Cerebellar cortex (tissue), 1 donor: ENCODE measurements at regions not wholly inside any gene's neighbourhood (a gene's known extent, or its start where the extent isn't known, plus 50 kb on each side); places are given as distances from the start of the nearest gene placed in this dataset.

ENCODE experiments used
- DNase-seq: peaks from one replicate; pipeline ENCODE4 v3.0.0-alpha.2; 2015; ENCODE audit warnings: low spot score

GRCh38 chr1:63119575-63120155 lies 202.7 kb upstream of the FOXD3 start:
- no peak for DNase-seq

DNA sequence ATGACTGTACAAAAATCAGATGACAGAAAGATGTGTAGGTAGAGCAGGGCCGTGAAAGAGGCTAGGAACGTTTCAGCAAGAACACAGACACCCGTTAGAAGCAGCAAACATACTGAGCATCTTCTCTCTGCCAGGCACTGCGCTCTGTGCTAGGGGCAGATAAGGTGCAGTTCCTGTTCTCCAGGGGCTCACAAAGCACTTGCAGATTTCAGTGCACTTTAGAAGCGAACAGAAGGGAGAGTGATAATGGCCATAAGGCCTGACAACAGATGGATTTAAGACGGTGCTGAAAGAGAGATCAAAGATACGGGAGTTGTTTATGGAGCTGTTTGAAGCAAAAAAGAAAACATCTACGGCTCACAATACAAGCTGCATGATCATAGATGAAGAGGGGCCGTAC lies 200.3 kb upstream of the FOXD3 start:
- no peak for DNase-seq

- no peak for DNase-seq
Measured at GRCh38 chr1:63124666-63125191, 197.6 kb upstream of the FOXD3 start.

DNA sequence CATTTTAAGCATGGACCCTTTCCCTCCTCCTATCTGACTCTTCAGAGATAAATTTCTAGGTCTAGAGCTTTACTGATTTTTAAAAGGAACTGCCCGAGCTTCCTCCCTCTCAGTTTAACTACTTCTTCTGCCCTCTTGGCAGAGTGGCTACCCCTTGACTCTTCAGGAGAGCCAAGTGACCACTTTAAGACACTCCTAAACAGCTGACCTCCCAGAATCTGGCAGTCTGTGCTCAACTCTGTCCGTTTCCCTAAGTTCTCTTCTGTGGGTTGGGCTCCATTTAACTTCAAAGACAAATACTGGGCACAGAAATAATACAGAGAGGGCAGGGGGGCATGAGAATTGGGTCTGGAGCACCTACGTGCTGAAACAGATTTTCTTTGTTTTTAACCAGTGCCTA lies 196.3 kb upstream of the FOXD3 start:
- DNase-seq = no peak

DNA sequence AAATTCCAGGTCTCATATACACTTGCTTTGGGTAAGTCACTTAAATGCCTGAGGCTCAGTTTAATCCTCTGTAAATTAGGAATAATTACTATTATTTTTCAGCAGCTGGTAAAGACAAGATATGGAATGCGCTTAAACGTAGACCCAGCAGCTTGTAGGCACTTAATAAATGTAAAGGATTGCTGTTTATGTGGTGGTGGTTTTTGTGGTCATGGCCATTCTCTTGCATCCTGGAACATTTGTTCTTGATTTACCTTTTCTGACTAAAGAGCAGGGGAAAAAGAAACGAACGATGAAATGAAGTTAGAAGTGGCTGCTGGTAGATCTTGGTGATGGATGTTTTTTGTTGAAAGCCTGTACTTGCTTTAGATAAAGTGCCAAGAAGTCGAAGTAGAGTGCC lies 195.0 kb upstream of the FOXD3 start:
- no peak for DNase-seq

- no peak for DNase-seq
Measured at GRCh38 chr1:63128556-63128955, 193.8 kb upstream of the FOXD3 start.

- DNase-seq = no peak
Measured at GRCh38 chr1:63129184-63129583, 193.2 kb upstream of the FOXD3 start.

DNA sequence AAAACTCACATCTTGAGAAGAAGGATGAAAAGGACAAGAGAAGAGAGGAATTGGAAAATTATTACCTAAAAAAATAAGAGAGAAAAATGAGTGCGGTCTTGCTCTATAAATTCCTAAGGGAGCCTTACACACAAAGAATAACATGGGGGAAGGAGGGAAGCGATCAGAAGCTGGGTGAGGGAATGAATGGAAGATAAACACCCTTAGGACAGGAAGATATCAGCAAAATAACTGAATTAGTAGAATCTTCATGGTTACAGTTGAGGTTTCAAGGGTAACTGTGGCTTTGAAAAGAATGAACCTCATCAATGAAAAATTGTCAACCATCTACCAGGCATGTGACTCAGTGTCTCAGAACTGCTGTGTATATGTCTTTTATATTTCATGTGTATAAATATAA lies 192.5 kb upstream of the FOXD3 start:
- DNase-seq = no peak

DNA sequence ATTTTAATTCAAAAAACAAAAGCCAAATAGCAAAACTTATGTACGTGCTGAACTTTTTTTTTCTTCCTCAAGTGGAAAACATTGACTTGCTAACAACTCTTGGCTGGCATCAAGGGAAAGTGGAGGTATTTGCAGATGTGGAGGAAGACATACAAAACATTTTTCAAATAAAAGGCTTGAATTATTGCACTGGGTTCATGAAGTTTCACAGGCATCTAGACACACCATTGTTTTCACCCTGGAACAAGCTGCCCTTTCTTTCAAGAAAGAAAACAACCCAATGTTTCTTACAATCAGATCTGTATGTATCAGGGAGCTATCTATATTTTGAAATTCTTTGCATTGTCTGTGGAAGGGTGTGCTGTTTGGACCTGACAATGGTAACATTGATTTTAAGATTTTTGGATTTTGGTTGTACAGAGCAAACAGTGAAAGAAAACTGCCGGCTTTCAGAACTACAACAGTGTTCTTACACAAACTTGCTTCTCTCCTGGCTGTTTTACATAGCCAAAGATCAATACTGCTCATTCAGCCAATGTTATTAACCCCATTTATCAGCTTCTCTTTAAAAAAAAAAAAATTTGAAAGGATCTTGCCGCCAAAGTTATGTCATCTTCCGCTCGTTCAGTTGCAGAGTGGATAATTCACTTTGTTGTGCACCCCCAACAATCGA lies 187.7 kb upstream of the FOXD3 start:
- DNase-seq = no peak

DNA sequence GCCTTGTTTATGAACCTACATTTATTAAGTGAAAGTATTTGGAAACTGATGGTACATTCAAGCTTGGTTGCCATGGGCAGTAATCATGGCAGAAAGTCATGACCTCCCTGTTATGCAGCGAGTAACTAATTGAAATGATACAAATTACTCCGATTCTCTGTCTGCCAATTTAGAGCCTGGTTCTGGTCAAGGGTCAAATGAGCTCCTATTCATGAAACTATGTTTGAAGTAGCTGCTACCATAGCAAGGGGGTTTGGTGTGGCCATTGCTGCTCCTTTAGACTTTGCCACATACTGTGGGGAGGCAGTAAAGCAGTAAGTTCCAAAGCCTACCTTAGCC lies 187.2 kb upstream of the FOXD3 start:
- DNase-seq = no peak

DNA sequence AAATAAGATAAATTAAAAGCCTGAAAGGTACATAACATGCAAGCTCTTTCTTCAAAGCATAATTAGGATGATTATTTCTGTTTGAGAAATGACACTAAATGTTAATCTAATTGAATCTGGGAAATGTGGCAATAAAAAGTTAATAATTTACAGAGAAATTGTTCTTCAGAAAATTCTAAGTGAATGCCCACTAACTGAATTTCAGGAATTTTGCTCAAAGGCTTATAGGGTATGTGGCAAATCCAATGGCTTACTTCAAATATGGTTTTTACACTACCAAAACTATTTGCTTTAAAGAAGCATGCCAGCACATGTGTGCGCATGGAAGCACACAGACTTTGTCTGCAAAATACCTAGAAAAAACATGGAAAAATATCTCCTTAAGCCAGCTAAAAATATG lies 186.6 kb upstream of the FOXD3 start:
- no peak for DNase-seq

GRCh38 chr1:63142001-63142400 lies 180.4 kb upstream of the FOXD3 start:
- no peak for DNase-seq

- no peak for DNase-seq
Measured at GRCh38 chr1:63143482-63143881, 178.9 kb upstream of the FOXD3 start.

DNA sequence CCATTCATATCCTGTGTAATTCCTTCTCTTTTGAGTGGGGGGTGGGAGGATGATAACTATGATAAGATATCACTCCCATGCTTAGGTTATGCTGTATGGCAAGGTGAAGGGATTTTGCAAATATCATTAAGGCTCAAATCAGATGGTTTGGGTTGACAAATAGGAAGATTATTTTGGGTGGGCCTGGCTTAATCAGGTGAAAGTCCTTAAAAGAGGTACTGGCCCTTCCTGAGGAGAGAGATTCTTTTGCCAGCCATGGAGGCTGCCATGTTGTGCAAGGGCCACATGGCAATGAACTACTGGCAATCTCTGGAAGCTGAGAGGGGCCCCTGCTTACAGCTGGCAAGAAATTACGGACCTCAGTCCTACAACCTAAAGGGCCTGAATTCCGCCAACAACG lies 174.6 kb upstream of the FOXD3 start:
- DNase-seq = no peak

- DNase-seq = peak; percentile 22
Measured at GRCh38 chr1:63148825-63149645, 173.3 kb upstream of the FOXD3 start.

GRCh38 chr1:63152572-63152971 lies 169.8 kb upstream of the FOXD3 start:
- no peak for DNase-seq

DNA sequence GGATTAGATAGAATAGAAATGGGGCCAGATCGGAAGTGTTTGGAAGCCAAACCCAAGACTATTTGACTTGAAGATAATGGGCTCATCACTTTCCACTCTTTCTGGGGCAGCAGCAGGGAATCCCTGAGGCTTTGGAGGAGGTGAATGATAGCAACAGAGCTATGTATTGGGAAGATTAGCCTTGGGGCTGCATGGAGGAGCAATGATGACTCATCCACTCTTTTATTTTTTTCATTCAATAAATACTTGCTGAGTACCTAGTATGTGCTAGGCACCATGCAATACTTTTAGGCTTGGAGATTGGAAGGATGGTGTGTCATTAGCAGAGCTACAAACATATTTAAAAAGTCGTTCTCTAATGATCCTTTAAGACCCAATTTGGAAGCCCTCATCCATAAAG lies 166.9 kb upstream of the FOXD3 start:
- no peak for DNase-seq

DNA sequence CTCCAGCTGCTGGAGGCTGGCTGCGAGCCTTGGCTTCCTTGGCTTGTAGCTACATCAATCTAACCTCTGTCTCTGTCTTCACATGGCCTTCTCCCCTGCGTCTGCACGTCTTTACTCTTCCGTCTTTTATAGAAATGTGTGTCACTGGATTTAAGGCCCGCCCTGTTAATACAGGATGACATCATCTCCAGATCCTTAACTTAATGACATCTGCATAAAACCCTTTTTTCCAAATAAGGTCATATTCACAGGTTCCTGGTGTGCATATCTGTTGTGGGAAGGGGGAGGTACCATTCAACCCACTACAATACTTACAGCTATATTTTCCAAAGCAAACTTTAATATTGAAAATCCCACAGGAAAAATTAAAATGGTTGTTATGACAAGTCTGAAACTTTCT lies 165.3 kb upstream of the FOXD3 start:
- no peak for DNase-seq

- no peak for DNase-seq
Measured at GRCh38 chr1:63169057-63169456, 153.3 kb upstream of the FOXD3 start.

DNA sequence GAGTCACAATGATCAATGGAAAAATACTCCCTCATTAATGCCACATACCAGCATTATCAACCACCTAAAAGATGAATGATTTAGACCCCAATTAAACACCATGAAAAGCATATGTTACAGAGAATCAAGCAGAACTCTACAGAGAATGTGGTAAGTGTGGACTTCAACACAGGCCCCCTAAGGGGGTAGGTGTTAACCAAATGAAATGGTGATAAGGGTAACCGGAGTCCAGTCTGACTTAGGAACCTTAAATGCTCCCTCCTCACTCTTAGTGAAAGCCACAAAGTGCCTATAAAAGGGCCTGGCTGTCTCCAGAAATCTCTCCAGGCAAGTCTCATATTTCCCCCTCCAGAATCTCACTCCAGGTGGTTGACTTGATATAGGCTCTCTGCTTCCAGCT lies 149.2 kb upstream of the FOXD3 start:
- DNase-seq = no peak

GRCh38 chr1:63189677-63190076 lies 132.7 kb upstream of the FOXD3 start:
- no peak for DNase-seq

DNA sequence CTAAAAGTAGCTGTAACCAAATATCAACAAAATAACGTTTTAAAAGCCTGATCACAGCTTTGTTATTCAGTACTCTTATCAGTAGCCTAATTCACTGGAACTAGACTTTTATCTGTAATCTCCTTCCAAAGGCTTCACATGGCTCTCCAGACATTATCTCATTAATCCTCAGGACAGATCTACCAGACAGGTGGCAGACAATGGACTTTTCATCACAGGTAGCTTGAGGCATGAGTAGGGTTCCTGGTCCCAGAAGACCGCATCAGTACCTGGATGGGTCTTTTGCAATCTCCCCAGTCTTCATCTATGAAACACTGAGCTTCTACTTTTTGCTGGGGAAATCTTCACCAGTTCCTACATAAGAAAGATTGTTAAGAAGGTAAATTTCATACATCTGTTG lies 132.2 kb upstream of the FOXD3 start:
- DNase-seq = no peak

DNA sequence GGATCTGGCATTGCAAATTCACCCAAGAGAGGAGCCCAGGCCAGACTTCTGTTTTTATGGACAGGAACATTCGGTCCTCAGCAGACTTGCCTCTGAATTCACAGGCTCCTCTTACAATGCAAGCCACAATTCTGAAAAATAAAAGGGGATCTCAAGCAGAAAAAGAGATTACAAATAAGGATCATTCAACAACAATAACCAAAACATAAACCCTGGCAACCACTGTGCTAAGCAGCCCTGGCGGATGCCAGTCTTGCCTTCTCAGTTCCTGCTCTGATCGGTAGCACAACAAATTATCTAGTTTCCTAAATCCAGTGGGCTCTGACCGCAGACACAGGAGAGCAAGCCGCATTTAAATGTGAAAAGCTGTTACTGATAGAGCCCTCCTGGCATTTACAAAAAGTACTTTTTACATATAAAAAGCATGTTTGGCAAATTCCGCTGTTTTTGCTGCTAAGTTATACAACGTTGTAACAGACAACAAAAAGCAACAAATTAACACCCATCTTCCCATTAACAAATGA lies 123.4 kb upstream of the FOXD3 start:
- peak; percentile 10 for DNase-seq
